Heart left ventricle (tissue), 16 donors: ENCODE measurements at regions not wholly inside any gene's neighbourhood (a gene's known extent, or its start where the extent isn't known, plus 50 kb on each side); places are given as distances from the start of the nearest gene placed in this dataset.

Experiments
- ATAC-seq, 4 donors: fragments of 200-7000 bp; cut with Tn5 transposase; one replicate each; pipeline ENCODE4 v1.9.1; 2020 to 2022; ENCODE audit warnings: moderate library complexity in 4 of 4, mild to moderate bottlenecking in 3 of 4, moderate number of reproducible peaks in 1 of 4
- DNase-seq, 5 donors: peaks; one replicate each; pipeline ENCODE4 v3.0.0-alpha.2; 2020
- H3K27ac ChIP-seq, 12 donors: fragments of 200-600 bp; sonication (generic) in 4 of 12; one replicate each; pipeline versions ENCODE4 v1.5.0 to v1.8.0; 2016 to 2022; ENCODE audit warnings: mild to moderate bottlenecking in 2 of 12
- H3K27me3 ChIP-seq, 9 donors: fragments of 200-600 bp; sonication (generic) in 2 of 9; one replicate each; pipeline versions ENCODE4 v1.5.1 to v1.8.0; 2016 to 2022; ENCODE audit warnings: mild to moderate bottlenecking in 3 of 9
- H3K36me3 ChIP-seq, 9 donors: fragments of 200-600 bp; sonication (generic) in 2 of 9; one replicate each; pipeline versions ENCODE4 v1.5.0 to v1.8.0; 2018 to 2022; ENCODE audit warnings: mild to moderate bottlenecking in 2 of 9
- H3K4me1 ChIP-seq, 12 donors: fragments of 200-600 bp; sonication (generic) in 4 of 12; one replicate each; pipeline versions ENCODE4 v1.5.0 to v1.8.0; 2016 to 2022; ENCODE audit warnings: mild to moderate bottlenecking in 3 of 12
- H3K4me3 ChIP-seq, 12 donors: fragments of 200-600 bp; sonication (generic) in 4 of 12; one replicate each; pipeline versions ENCODE4 v1.5.0 to v1.8.0; 2017 to 2022; ENCODE audit warnings: mild to moderate bottlenecking in 9 of 12, moderate library complexity in 4 of 12
- H3K9me3 ChIP-seq, 12 donors: fragments of 200-600 bp; sonication (generic) in 4 of 12; one replicate each; pipeline versions ENCODE4 v1.5.0 to v1.8.0; 2016 to 2022; ENCODE audit warnings: mild to moderate bottlenecking in 1 of 12
- CTCF ChIP-seq, 12 donors: fragments of 200-600 bp; sonication (generic) in 4 of 12; IDR thresholded peaks; one replicate each; pipeline versions ENCODE4 v1.5.0 to v1.8.0; 2018 to 2022; ENCODE audit warnings: antibody characterized with exemption in 12 of 12, mild to moderate bottlenecking in 5 of 12
- POLR2A ChIP-seq, 2 donors: fragments of 450-650 bp; IDR thresholded peaks; one replicate each; pipeline ENCODE4 v1.6.1; 2017; ENCODE audit warnings: antibody characterized with exemption in 2 of 2, mild to moderate bottlenecking in 2 of 2, moderate library complexity in 2 of 2
- WGBS, 4 donors: extraction: QIAGEN DNeasy Blood & Tissue Kit in 2 of 4; methylation state at CpG; one replicate each; pipeline versions ENCODE4 v1.1.5 to v1.1.7; 2013 to 2018; 5-methylcytosine and 5-hydroxymethylcytosine counted together
- intact Hi-C, 10 donors: fragments of 100-400 bp; cut with DNase I; formaldehyde crosslinking; loops; one replicate each; pipeline versions ENCODE4 v1.11.1 to v1.14.2; 2022
- donor health status: ischemic (EF 13 %, LVEDD 7.1; RV severe dilation, severe dysfunction).
- donor health status: healthy with polysubstance abuse.
- donor health status: DM: no; HTN: yes; CAD: no.
- donor health status: DM: no; HTN: no; CAD: no.
- donor health status: ischemic (EF 25% LVEDD 6.9; RV normal size, moderate dysfunction).
- donor health status: ischemic (EF 25% LVEDD 5.7; RV mildly dilated, moderate dysfunction).
- donor health status: healthy.
- donor health status: DM: yes; HTN: yes; CAD: no.
- donor health status: ischemic (EF 35%, LVEDD 5.7; RV mildly dilated, moderate dysfunction).
- donor health status: nonischemic (EF 11% LVEDD 7.7; RV severe dilation, severe dysfunction).
- donor health status: DM: yes; HTN: yes; CAD: no.
- donor health status: PGD.
- donor health status: ischemic (EF 29% LVEDD 5.4; RV normal size, mild dysfunction).
- donor health status: nonischemic (EF 23%, LVEDD 6.1; RV moderate dilation, normal function).

- H3K27me3 ChIP-seq, result no peaks in the 10 kb centered on the region
- H3K4me1 ChIP-seq, result no peaks in the 10 kb centered on the region
- intact Hi-C loops, result no loop called here
- DNase-seq (no peak), ATAC-seq (no peak)
- no peaks in the 10 kb centered on the region for H3K36me3 ChIP-seq
- H3K27ac ChIP-seq, result no peak overlapping the region
- no peak overlapping the region for H3K4me3 ChIP-seq
- 77 to 82% (median 80%) methylated on average over 2 of the region's 2 CpGs for whole genome bisulfite sequencing, 4 donors
- no peaks in the 10 kb centered on the region for H3K9me3 ChIP-seq
- no peak for TF ChIP-seq CTCF (IDR thresholded peaks at IDR 0.05)
These were observed 279.1 kb upstream of the ADGRL4 start for GRCh38 chr1:79285667-79286066.

GRCh38 chr1:79283451-79283850 lies 276.9 kb upstream of the ADGRL4 start:
- H3K4me1 ChIP-seq, result no peaks in the 10 kb centered on the region
- no peak overlapping the region for H3K4me3 ChIP-seq
- H3K27ac ChIP-seq, result no peak overlapping the region
- intact Hi-C loops, result no loop called here
- DNase-seq (no peak), ATAC-seq (no peak)
- no peaks in the 10 kb centered on the region for H3K9me3 ChIP-seq
- no peaks in the 10 kb centered on the region for H3K27me3 ChIP-seq
- TF ChIP-seq CTCF (IDR thresholded peaks at IDR 0.05) (no peak), POLR2A (IDR thresholded peaks at IDR 0.05) (no peak)
- WGBS, 4 donors, result 88 to 96% (median 94%) methylated on average over 10 of the region's 10 CpGs
- no peaks in the 10 kb centered on the region for H3K36me3 ChIP-seq

DNA sequence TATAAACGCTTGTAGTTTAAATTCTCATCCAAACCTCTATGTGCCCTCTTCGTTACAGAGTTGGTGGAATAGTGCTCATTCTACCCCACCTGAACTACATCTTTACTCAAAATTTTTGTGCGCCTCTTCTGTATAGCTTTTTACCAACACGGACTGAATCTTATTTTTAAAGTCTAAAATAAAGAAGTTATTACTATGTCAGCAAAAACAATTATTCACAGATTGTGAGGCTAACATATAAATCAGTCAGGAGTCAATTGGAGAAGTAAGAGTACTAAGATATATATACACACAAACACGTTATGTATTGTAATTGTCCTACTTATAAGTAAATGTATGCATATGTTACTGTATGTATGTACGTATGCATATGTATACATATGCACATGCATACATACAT lies 274.9 kb upstream of the ADGRL4 start:
- TF ChIP-seq POLR2A (IDR thresholded peaks at IDR 0.05), result no peak
- no peak for TF ChIP-seq CTCF (IDR thresholded peaks at IDR 0.05)
- intact Hi-C loops, result no loop called here
- Histone ChIP-seq H3K9me3 (no peaks in the 10 kb centered on the region), H3K36me3 (no peaks in the 10 kb centered on the region), H3K27ac (no peak overlapping the region), H3K27me3 (no peaks in the 10 kb centered on the region), H3K4me1 (no peaks in the 10 kb centered on the region), H3K4me3 (no peak overlapping the region)
- WGBS, 4 donors, result 76 to 93% (median 80%) methylated on average over 6 of the region's 6 CpGs
- DNase-seq (no peak), ATAC-seq (no peak)

GRCh38 chr1:79271759-79272158 lies 265.2 kb upstream of the ADGRL4 start:
- TF ChIP-seq POLR2A (IDR thresholded peaks at IDR 0.05) (no peak), CTCF (IDR thresholded peaks at IDR 0.05) (no peak)
- Histone ChIP-seq H3K9me3 (peaks cover 0 to 19% (median 4%) of the 10 kb centered on the region in 12 donors), H3K4me3 (no peak overlapping the region), H3K27ac (no peak overlapping the region), H3K4me1 (no peaks in the 10 kb centered on the region), H3K27me3 (no peaks in the 10 kb centered on the region), H3K36me3 (no peaks in the 10 kb centered on the region)
- 83 to 100% (median 90%) methylated on average over 1 of the region's 1 CpG for WGBS, 4 donors
- DNase-seq (no peak), ATAC-seq (peak in 1 of 4 donors; percentile 29)
- intact Hi-C loops, result no loop called here
